ENCODE measurements at regions not wholly inside any gene's neighbourhood (a gene's known extent, or its start where the extent isn't known, plus 50 kb on each side); places are given as distances from the start of the nearest gene placed in this dataset.

DNA sequence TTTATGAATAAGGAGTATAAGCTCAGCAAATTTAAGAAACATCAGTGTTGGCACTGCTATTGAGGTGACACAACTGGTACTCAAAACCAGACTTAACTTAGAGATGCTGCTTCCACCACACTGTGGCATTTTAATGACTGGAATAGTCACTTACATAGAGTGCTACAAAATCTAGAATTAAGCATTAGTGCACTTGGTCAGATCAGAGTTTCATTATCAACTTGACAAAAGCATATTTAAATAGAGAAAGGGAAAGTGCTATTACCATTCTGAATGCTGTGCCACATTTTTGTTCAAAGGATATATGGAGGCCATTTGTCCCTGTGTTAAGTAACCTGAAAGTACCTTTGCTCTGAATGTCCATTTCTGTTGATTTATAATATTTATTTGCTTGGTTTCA, 800.7 kb upstream of the ALCAM start:
- Histone ChIP-seq H3K9me3 (no peaks in the 10 kb centered on the region), H3K27ac (no peak overlapping the region), H3K4me3 (no peak overlapping the region), H3K27me3 (no peaks in the 10 kb centered on the region), H3K36me3 (no peaks in the 10 kb centered on the region), H3K4me1 (no peaks in the 10 kb centered on the region)
- no peak for TF ChIP-seq POLR2A (IDR thresholded peaks at IDR 0.05)
- no peak for TF ChIP-seq CTCF (IDR thresholded peaks at IDR 0.05)
- intact Hi-C loops (cut with DNase I; ENCODE audit: low total_unique reads): no loop called here
- DNase-seq: no peak

GRCh38 chr3:104575634-104576033, 791.1 kb upstream of the ALCAM start:
- no peak for DNase-seq
- no peak for TF ChIP-seq POLR2A (IDR thresholded peaks at IDR 0.05)
- TF ChIP-seq CTCF (IDR thresholded peaks at IDR 0.05): no peak
- H3K27ac ChIP-seq: no peak overlapping the region
- intact Hi-C loops (cut with DNase I; ENCODE audit: low total_unique reads): no loop called here
- no peak overlapping the region for H3K4me3 ChIP-seq
- no peaks in the 10 kb centered on the region for H3K27me3 ChIP-seq
- H3K36me3 ChIP-seq: no peaks in the 10 kb centered on the region
- no peaks in the 10 kb centered on the region for H3K9me3 ChIP-seq
- H3K4me1 ChIP-seq: no peaks in the 10 kb centered on the region

- no peaks in the 10 kb centered on the region for H3K36me3 ChIP-seq
- no peak for DNase-seq
- intact Hi-C loops (cut with DNase I; ENCODE audit: low total_unique reads): no loop called here
- H3K27me3 ChIP-seq: no peaks in the 10 kb centered on the region
- H3K4me3 ChIP-seq: no peak overlapping the region
- H3K4me1 ChIP-seq: no peaks in the 10 kb centered on the region
- H3K27ac ChIP-seq: no peak overlapping the region
- H3K9me3 ChIP-seq: no peaks in the 10 kb centered on the region
- TF ChIP-seq POLR2A (IDR thresholded peaks at IDR 0.05) (no peak), CTCF (IDR thresholded peaks at IDR 0.05) (no peak)
These were observed 788.2 kb upstream of the ALCAM start for GRCh38 chr3:104578558-104578957.

DNA sequence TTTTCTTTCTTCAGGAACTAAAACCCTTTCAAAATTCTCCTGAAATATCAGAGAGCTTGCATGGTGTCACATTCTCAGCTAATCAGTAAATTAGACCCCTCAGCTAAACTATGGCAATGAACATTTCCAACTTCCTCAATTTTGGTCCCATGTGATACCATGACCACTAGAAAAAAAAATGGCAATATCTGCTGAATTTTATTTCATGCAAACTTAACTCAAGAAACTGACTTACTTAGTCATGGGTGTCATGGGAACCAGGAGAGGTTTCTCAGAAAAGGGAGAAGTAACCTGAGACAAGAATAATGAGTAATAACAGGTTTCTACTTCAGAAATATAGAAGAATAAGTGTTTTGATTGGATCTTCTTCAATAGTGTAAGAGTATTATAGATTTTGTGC, 784.6 kb upstream of the ALCAM start:
- H3K4me3 ChIP-seq: no peak overlapping the region
- TF ChIP-seq POLR2A (IDR thresholded peaks at IDR 0.05) (no peak), CTCF (IDR thresholded peaks at IDR 0.05) (no peak)
- intact Hi-C loops (cut with DNase I; ENCODE audit: low total_unique reads): no loop called here
- H3K27ac ChIP-seq: no peak overlapping the region
- no peak for DNase-seq
- H3K4me1 ChIP-seq: no peaks in the 10 kb centered on the region
- no peaks in the 10 kb centered on the region for H3K9me3 ChIP-seq
- no peaks in the 10 kb centered on the region for H3K36me3 ChIP-seq
- no peaks in the 10 kb centered on the region for H3K27me3 ChIP-seq

GRCh38 chr3:104584682-104585081, 782.0 kb upstream of the ALCAM start:
- H3K9me3 ChIP-seq: no peaks in the 10 kb centered on the region
- H3K4me3 ChIP-seq: no peak overlapping the region
- TF ChIP-seq CTCF (IDR thresholded peaks at IDR 0.05): no peak
- no peak for TF ChIP-seq POLR2A (IDR thresholded peaks at IDR 0.05)
- DNase-seq: no peak
- H3K27me3 ChIP-seq: no peaks in the 10 kb centered on the region
- no peak overlapping the region for H3K27ac ChIP-seq
- H3K4me1 ChIP-seq: no peaks in the 10 kb centered on the region
- no peaks in the 10 kb centered on the region for H3K36me3 ChIP-seq
- intact Hi-C loops (cut with DNase I; ENCODE audit: low total_unique reads): no loop called here
